SK-N-SH treated with all-trans-retinoic acid at 6 μM for 48 hours (cell line): ENCODE measurements at regions not wholly inside any gene's neighbourhood (a gene's known extent, or its start where the extent isn't known, plus 50 kb on each side); places are given as distances from the start of the nearest gene placed in this dataset.

Source experiments
- ZNF70 ChIP-seq: fragments of 450-650 bp; formaldehyde crosslinking; IDR thresholded peaks from 2 replicates; pipeline ENCODE4 v1.5.0; 2020; ENCODE audit warnings: mild to moderate bottlenecking, moderate library complexity
- TF ChIP-seq, protein P1 (sequence below): fragments of 250-450 bp; sonication (Bioruptor Pico); IDR thresholded peaks from 2 replicates; pipeline ENCODE4 v1.5.1; 2020; ENCODE audit warnings: low read depth, mild to moderate bottlenecking, moderate library complexity
- TF ChIP-seq, protein P2 (sequence below): fragments of 250-450 bp; sonication (Bioruptor Pico); IDR thresholded peaks from 2 replicates; pipeline ENCODE4 v1.5.0; 2020; ENCODE audit warnings: mild to moderate bottlenecking, moderate library complexity

DNA sequence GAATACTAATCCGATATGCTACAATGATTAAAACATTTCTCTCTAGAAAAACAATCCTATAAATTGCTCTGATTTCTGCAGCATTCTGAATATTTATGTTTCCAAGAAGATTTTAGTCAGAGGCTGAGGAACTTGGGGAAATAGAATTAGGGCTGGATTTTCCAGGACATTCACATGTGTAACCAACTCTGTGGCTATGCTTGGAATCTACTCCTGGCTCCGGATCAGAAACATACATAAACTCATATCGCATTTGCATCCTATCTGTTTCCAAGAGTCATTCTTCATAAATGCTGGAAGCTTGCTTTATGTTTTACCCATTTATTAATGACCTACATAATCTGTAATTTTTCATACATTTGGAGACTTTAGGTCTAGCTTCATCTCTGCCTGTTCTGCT lies 459.9 kb upstream of the MARCKS start:
- TF ChIP-seq, protein P1, sequence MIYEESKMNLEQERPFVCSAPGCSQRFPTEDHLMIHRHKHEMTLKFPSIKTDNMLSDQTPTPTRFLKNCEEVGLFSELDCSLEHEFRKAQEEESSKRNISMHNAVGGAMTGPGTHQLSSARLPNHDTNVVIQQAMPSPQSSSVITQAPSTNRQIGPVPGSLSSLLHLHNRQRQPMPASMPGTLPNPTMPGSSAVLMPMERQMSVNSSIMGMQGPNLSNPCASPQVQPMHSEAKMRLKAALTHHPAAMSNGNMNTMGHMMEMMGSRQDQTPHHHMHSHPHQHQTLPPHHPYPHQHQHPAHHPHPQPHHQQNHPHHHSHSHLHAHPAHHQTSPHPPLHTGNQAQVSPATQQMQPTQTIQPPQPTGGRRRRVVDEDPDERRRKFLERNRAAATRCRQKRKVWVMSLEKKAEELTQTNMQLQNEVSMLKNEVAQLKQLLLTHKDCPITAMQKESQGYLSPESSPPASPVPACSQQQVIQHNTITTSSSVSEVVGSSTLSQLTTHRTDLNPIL: no peak
- TF ChIP-seq, protein P2, sequence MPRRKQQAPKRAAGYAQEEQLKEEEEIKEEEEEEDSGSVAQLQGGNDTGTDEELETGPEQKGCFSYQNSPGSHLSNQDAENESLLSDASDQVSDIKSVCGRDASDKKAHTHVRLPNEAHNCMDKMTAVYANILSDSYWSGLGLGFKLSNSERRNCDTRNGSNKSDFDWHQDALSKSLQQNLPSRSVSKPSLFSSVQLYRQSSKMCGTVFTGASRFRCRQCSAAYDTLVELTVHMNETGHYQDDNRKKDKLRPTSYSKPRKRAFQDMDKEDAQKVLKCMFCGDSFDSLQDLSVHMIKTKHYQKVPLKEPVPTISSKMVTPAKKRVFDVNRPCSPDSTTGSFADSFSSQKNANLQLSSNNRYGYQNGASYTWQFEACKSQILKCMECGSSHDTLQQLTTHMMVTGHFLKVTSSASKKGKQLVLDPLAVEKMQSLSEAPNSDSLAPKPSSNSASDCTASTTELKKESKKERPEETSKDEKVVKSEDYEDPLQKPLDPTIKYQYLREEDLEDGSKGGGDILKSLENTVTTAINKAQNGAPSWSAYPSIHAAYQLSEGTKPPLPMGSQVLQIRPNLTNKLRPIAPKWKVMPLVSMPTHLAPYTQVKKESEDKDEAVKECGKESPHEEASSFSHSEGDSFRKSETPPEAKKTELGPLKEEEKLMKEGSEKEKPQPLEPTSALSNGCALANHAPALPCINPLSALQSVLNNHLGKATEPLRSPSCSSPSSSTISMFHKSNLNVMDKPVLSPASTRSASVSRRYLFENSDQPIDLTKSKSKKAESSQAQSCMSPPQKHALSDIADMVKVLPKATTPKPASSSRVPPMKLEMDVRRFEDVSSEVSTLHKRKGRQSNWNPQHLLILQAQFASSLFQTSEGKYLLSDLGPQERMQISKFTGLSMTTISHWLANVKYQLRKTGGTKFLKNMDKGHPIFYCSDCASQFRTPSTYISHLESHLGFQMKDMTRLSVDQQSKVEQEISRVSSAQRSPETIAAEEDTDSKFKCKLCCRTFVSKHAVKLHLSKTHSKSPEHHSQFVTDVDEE (CRISPR knock-in tag): no peak
- no peak for TF ChIP-seq ZNF70
